ENCODE measurements at regions not wholly inside any gene's neighbourhood (a gene's known extent, or its start where the extent isn't known, plus 50 kb on each side); places are given as distances from the start of the nearest gene placed in this dataset.

DNA sequence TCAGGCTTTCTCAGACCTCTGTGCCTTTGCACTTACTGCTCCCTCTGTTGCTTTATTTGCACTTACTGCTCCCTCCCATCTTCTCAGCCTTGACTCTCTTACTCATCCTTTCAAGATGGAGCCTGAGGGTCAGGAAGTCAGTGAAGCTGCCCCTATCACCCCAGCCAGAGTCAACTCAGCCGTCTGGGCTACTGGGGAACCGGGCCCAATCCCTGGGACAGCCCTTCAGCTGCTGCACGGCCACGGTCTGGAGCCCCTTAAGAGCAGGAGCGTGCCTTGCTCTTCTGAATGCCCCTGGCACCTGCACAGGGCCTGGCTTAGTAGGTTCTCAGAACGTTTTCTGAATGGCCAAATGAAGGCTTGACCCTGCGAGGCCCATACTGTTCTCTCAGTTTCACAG lies 244.4 kb downstream of the FOXD2 start:
- no peak for DNase-seq
- intact Hi-C loops (cut with DNase I): no loop called here
- Histone ChIP-seq H3K4me1 (peaks cover 0 to 4% (median 0%) of the 10 kb centered on the region in 9 donors), H3K27me3 (peaks cover 0 to 38% (median 25%) of the 10 kb centered on the region in 7 donors), H3K9me3 (no peaks in the 10 kb centered on the region), H3K36me3 (no peaks in the 10 kb centered on the region), H3K27ac (no peak overlapping the region), H3K4me3 (no peak overlapping the region)
- no peak for TF ChIP-seq CTCF (IDR thresholded peaks at IDR 0.05)
- no peak for ATAC-seq
- 78 to 84% methylated on average over 7 of the region's 7 CpGs for WGBS, 2 donors

- intact Hi-C loops (cut with DNase I): loop anchor here in 1 of 10 donors (1.0 kb wide), 1 partner anchor 69 kb away; no protein-coding TSS in a partner anchor
- H3K27ac ChIP-seq: no peak overlapping the region
- 91 to 92% methylated on average over 6 of the region's 6 CpGs for WGBS, 2 donors
- no peak for DNase-seq
- H3K4me3 ChIP-seq: no peak overlapping the region
- TF ChIP-seq CTCF (IDR thresholded peaks at IDR 0.05): no peak
- H3K27me3 ChIP-seq: peaks cover 0 to 39% (median 25%) of the 10 kb centered on the region in 7 donors
- H3K4me1 ChIP-seq: peaks cover 0 to 4% (median 0%) of the 10 kb centered on the region in 9 donors
- no peak for ATAC-seq
- H3K9me3 ChIP-seq: no peaks in the 10 kb centered on the region
- no peaks in the 10 kb centered on the region for H3K36me3 ChIP-seq
Measured at GRCh38 chr1:47682786-47683350, 245.0 kb downstream of the FOXD2 start.

GRCh38 chr1:47683401-47683800 lies 245.6 kb downstream of the FOXD2 start:
- TF ChIP-seq CTCF (IDR thresholded peaks at IDR 0.05): no peak
- no peak for DNase-seq
- Histone ChIP-seq H3K4me3 (no peak overlapping the region), H3K4me1 (peaks cover 0 to 4% (median 0%) of the 10 kb centered on the region in 9 donors), H3K9me3 (no peaks in the 10 kb centered on the region), H3K27me3 (peaks cover 0 to 39% (median 27%) of the 10 kb centered on the region in 7 donors), H3K36me3 (no peaks in the 10 kb centered on the region), H3K27ac (no peak overlapping the region)
- no peak for ATAC-seq
- intact Hi-C loops (cut with DNase I): loop anchor here in 1 of 10 donors (1.0 kb wide), 1 partner anchor 69 kb away; no protein-coding TSS in a partner anchor
- 92 to 94% methylated on average over 3 of the region's 3 CpGs for WGBS, 2 donors

GRCh38 chr1:47684518-47684917 lies 246.7 kb downstream of the FOXD2 start:
- H3K4me3 ChIP-seq: no peak overlapping the region
- ATAC-seq (no peak), DNase-seq (no peak)
- intact Hi-C loops (cut with DNase I): no loop called here
- no peak for TF ChIP-seq CTCF (IDR thresholded peaks at IDR 0.05)
- no peaks in the 10 kb centered on the region for H3K36me3 ChIP-seq
- 72 to 77% methylated on average over 6 of the region's 6 CpGs for WGBS, 2 donors
- H3K27me3 ChIP-seq: peaks cover 0 to 40% (median 32%) of the 10 kb centered on the region in 7 donors
- H3K27ac ChIP-seq: no peak overlapping the region
- no peaks in the 10 kb centered on the region for H3K9me3 ChIP-seq
- no peaks in the 10 kb centered on the region for H3K4me1 ChIP-seq

Measured in heart right ventricle (tissue), 16 donors.